Adrenal gland (tissue), 5 donors: ENCODE measurements at regions not wholly inside any gene's neighbourhood (a gene's known extent, or its start where the extent isn't known, plus 50 kb on each side); places are given as distances from the start of the nearest gene placed in this dataset.

Experiments used
- POLR2A ChIP-seq, 2 donors: fragments of 450-650 bp; IDR thresholded peaks; one replicate each; pipeline ENCODE4 v1.6.1; 2017; ENCODE audit warnings: antibody characterized with exemption in 2 of 2, mild to moderate bottlenecking in 2 of 2, moderate library complexity in 1 of 2
- TF ChIP-seq, protein P1 (sequence below), 6 experiments: fragments of 450-650 bp in 4 of 6; fragments of 200-600 bp in 2 of 6; sonication (generic) in 1 of 6; IDR thresholded peaks; 1 replicate in 5 of 6; 2 replicates in 1 of 6; pipeline versions ENCODE4 v1.5.1 to v1.8.0; 2016 to 2021; ENCODE audit warnings: antibody characterized with exemption in 6 of 6, mild to moderate bottlenecking in 2 of 6, moderate library complexity in 1 of 6
- donor health status: DM: no; HTN: no; CAD: no.

DNA sequence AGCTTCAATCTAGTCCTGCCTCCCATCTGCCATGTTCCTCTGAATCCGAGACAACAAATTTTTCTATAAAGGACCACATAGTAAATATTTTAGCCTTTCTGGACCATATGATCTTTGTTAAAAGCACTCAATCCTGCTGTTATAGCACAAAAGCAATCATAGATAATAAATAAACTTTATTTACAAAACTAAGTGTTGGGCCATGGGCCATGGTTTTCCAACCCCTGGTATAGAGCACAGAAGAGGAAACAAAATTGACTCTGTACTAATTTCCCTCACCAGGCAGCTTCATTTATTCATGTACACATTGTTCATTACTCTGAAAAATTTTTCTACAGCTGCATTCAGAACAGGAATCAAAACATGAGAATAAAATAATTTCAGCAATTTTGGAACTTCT, 288.9 kb downstream of the AGTPBP1 start:
- TF ChIP-seq, protein P1, sequence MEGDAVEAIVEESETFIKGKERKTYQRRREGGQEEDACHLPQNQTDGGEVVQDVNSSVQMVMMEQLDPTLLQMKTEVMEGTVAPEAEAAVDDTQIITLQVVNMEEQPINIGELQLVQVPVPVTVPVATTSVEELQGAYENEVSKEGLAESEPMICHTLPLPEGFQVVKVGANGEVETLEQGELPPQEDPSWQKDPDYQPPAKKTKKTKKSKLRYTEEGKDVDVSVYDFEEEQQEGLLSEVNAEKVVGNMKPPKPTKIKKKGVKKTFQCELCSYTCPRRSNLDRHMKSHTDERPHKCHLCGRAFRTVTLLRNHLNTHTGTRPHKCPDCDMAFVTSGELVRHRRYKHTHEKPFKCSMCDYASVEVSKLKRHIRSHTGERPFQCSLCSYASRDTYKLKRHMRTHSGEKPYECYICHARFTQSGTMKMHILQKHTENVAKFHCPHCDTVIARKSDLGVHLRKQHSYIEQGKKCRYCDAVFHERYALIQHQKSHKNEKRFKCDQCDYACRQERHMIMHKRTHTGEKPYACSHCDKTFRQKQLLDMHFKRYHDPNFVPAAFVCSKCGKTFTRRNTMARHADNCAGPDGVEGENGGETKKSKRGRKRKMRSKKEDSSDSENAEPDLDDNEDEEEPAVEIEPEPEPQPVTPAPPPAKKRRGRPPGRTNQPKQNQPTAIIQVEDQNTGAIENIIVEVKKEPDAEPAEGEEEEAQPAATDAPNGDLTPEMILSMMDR (IDR thresholded peaks at IDR 0.05): no peak
- TF ChIP-seq POLR2A (IDR thresholded peaks at IDR 0.05): no peak
